GM03348 (cell line): ENCODE measurements at regions not wholly inside any gene's neighbourhood (a gene's known extent, or its start where the extent isn't known, plus 50 kb on each side); places are given as distances from the start of the nearest gene placed in this dataset.
"Not testable (repeated sequence)": the region's sequence is repeated elsewhere in the genome, so short reads cannot be mapped to it uniquely, and the experiment has no call there.

Experiments used
- DNase-seq: peaks from one replicate; pipeline ENCODE4 v3.0.0; 2012; ENCODE audit warnings: low spot score

DNA sequence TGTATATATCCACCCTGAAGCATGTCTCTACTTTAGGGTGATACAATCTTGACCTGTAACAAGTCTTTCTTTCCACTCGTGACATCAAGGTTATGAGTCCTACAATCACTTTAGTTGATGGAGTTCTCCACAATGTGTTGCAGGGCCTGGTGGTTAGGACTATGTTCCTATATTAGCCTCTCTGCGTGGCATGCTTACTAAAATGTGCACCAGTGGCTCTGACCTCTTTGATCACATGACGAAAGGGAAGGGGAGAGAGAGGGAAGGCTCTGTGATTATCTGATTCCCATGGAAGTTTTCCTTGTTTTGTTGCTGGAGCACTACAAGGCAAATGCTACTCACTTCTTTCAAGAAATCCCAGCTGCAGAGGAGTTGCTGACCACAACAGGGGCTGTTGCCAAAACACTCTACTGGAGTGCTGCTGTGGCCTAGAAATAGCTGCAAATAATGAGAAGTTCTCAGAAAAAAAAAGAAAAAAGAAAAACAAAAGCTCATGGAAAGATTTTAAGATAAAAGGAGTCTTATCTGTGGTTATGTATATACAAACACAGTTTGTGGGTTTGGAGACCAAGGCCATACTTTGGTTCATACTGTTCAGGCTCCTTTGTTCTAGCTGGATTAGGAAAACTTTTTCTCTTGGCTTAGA is 272.8 kb upstream of the MMADHC start:
- peak; percentile 67 for DNase-seq

GRCh38 chr2:149858901-149859634 is 271.5 kb upstream of the MMADHC start:
- peak; percentile 27 for DNase-seq

- DNase-seq, result no peak
Measured at GRCh38 chr2:149858216-149858615, 270.6 kb upstream of the MMADHC start.

GRCh38 chr2:149857344-149857743 is 269.8 kb upstream of the MMADHC start:
- no peak for DNase-seq

DNA sequence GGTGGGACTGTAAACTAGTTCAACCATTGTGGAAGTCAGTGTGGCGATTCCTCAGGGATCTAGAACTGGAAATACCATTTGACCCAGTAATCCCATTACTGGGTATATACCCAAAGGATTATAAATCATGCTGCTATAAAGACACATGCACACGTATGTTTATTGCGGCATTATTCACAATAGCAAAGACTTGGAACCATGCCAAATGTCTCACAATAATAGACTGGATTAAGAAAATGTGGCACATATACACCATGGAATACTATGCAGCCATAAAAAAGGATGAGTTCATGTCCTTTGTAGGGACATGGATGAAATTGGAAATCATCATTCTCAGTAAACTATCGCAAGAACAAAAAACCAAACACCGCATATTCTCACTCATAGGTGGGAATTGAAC is 268.3 kb upstream of the MMADHC start:
- DNase-seq, result not testable (repeated sequence)

DNA sequence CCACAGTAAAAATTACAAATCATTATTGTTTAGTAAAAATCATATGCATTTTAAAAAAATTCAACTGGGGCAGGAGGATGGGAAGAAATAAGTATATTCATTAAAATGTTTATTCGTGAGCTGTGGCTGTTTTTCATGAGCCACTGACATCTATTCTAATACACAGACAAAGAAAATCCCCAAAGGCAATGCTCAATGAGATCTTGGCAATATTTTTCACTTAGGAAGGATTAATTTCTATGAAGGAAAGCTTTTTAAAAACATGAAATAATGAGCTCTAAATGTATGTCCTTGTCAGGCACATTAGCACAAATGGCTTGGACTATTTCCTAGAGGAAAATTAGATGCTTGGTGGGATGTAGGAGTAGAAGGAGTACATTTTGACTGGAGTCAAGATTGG is 262.0 kb upstream of the MMADHC start:
- no peak for DNase-seq

GRCh38 chr2:149849136-149849535 is 261.6 kb upstream of the MMADHC start:
- DNase-seq, result no peak

DNA sequence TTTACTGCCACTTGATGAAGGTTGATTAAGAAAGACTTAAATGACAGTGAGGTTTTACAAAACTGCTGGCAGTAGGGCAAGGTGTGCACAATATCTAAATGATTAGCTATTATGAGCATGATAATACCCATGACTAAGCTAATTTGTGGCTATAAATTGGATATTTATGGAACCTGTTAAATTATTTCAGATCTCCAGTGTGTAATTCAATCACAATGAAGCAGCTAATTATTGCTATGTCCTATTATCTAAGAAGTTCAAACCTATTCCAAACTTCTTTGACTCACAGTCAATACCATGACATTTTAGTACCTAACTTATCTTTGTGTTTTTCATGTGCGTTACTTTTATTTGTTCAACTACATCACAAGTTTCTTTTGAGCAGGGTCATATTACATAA is 253.8 kb upstream of the MMADHC start:
- DNase-seq, result no peak

DNA sequence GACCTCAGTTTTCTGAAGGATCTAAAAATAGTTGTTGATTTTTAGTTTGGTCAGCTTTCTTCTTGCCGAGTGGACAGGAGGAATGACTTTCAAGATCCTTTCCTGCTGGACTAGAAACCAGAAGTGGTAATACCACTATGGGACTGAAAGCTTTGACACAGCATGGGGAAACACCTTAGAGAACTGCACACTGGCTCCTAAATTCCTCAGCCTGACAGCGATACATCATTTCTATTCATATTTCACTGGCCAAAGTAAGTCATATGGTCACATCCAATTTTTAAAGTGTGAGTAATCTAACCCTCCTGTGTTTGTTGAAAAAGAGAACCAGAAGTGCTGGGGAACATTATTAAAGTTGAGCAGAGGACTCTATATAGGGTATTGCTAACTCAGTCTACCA is 244.7 kb upstream of the MMADHC start:
- DNase-seq, result no peak

- no peak for DNase-seq
Measured at GRCh38 chr2:149828520-149829210, 241.1 kb upstream of the MMADHC start.

- no peak for DNase-seq
Measured at GRCh38 chr2:149827585-149828126, 240.1 kb upstream of the MMADHC start.

DNA sequence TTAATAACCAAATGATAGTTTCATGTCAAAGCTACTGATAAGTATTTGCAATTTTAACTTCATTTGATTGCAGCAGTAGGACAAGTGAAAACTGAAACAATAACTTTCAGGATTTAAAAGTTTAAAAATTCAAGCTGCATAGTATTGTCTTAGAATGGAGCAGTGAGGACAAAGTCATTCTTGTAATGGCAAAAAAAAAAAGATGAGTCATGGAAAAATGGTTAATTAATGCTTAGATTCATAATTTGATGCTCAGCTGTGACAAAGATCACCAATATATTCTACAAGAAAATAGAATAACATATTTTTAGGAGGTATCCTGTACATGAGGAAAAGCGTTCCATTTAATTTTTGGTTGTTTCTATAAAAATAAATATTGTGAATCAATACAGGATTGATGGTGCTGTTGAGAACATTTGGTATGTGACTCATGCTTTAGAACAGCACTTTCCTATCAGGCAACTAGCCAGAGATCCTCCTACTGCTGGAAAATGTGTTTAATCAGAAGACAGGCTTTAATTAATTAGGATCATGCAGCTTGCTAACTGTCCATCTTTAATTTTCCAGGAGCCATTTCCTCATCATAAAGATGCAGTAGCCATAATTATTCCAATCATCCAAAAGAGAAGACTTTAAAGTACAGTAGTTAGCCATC is 239.0 kb upstream of the MMADHC start:
- peak; percentile 7 for DNase-seq

DNA sequence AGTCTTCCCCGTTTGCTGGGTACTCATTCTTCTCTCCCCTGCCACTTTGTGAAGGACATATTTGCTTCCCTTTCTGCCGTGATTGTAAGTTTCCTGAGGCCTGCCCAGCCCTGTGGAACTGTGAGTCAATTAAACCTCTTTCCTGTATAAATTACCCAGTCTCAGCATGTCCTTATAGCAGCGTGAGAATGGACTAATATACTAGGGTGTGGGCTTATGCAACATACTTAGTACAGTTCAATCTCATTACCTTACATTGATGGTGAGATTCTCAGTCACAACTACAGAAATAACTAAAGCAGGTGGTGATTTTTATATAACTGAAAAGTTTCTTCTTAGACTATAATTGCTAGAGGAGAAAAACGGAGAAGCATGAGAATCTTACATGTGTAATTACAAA is 237.9 kb upstream of the MMADHC start:
- DNase-seq, result no peak

DNA sequence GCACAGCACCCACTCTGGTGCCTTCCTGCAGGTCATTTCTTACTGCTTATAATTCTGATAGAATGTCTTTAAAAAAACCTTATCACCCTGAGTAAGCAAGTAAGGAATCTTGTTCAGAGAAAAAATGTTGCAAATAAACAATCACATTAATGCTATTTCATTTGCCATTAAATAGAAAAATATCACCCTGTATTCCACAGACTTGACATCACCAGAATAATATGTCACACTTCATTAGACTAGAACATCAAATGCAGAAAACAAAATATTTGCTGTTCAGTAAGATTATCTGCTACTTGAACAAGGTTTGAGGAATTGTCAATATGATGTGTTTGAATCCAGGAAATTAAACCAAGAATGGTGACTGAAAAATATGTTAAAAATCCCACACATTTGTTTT is 236.6 kb upstream of the MMADHC start:
- DNase-seq, result no peak

DNA sequence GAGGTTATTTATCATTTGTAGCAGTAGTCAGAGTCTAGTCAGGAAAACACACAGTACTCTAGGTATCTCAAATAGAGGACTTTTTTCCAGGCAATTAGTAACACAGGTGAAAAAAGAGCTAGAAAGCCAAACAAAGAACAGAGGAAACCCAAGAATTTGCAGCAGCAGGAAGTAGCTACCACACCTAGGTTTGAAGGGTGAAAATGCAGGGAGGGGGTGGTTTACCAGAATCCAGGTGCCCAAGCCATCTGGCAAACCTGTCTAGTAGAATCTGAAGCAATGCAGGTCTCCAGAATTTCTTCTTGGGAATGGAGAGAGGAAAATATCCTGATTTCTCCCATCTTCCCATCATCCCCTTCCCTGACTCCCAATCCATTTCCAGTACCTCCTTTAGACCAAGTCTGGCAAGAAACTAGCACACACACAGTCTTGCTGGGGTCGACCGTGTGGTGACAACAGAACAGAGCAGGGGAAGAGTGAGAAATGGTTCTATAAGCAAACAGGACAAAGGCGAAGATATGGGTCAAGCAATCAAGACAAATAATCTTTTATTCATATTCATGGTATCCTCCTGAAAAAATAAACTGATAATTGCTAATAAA is 231.9 kb upstream of the MMADHC start:
- no peak for DNase-seq

DNA sequence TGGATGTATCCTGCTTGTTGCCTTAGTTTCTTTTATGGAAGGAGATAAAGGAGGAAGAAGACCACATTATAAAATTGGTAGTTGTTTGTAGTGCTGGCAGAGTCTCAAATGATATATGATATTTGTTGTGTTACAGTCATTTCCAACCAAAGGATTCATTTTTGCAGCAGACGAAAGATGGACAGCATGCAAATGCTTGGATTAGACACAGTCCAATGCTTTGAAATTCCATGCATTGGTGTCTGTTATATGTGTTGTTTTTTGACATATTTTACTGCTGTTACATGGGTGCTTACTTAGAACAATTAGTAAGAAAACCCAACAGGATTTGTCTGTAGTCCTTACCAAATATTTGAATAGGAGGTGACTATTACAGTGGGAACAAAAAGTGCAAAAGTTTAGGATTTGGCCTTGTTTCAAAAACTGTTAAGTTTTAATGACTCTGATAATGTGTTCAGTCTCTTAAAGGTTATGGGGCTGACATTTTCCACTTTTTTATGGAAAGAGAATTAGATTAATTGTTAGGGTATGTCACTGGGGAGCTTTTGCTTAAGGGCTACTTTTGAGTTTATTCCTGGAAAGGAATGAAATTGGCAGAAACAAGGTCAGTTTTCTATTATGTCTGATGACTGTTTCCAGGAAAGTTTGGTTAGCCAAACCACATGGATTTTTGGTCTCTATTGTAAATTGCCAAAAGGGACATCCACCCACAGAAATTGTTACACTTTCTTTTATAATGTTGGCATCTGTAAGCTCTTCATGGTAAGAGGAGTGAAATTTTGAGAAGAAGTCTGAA is 229.4 kb upstream of the MMADHC start:
- peak; percentile 7 for DNase-seq

DNA sequence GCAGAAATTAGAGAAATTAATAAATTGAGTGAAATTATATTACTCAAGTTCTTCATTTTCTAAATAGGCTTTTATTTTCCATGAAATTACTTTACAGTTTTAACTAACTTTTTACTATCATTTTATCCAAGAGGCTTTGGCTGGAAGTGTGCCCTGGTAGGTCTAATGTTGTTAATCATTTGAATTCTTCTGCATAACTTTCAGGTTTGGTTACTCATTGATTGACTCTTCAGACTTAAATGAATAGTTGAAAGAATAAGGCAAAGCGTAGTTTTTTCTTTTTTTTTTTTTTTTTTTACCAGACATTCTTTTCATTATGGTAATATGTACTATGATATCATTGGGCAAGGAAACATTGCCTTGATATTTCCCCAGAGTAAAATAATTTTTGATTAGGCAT is 228.4 kb upstream of the MMADHC start:
- DNase-seq, result no peak

DNA sequence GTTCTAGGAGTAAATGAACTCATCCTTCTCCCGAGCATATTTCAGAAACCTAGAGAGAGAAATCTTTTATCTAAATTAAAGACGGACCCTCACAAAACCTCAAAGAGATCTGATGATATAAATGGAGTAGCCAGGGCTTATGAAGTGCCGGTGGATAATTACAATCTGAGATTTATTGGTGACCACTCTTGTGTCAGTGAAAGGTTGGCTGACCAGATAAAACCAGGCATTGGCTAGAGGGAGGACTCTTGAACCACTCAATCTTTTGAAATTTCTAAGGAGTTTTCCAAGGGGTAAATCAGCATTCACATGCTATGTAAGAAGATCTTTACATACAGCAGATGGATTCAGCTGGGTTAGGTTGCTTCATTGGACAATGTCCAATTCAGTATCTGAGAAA is 227.3 kb upstream of the MMADHC start:
- DNase-seq, result no peak

DNA sequence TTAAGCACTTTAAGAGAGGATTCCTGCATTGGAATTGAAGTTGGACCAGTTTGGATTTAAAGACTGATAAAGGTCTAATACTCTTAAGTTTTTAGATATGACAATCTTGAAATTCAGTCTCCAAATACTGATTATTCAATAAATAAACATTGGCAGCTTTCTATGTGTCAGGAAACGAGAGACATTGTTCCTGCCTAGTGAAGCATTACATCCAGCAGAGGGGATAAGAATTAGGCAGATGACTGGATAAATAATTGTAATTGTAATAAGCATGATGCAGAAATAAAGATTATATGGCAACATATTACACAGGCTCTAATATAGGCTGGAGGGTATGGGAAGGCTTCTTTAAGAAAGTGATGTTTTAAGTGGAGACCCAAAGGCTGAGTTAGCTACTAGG is 226.5 kb upstream of the MMADHC start:
- DNase-seq, result no peak

DNA sequence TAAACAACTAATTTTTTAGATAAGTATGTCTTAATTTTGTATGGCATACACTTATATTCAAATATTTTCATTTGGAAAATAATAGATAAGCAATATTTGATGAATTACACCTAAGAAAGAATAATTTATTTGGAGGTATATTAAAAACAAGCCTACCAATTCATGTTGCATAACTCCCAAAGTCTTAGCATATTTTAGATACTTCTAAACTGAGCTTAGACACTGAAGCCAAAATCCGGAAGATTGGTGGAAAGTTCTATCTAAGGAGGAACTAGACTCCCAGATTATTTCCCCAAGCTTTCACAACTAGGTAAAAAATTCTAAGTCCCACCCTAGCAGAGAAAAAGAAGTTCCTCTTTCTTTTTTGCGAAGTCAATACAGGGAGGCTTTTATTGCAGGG is 221.0 kb upstream of the MMADHC start:
- peak; percentile 39 for DNase-seq

GRCh38 chr2:149806651-149807050 is 219.1 kb upstream of the MMADHC start:
- no peak for DNase-seq
